Gastrocnemius medialis (tissue), 4 donors: ENCODE measurements at regions not wholly inside any gene's neighbourhood (a gene's known extent, or its start where the extent isn't known, plus 50 kb on each side); places are given as distances from the start of the nearest gene placed in this dataset.

Source experiments
- CTCF ChIP-seq, 5 experiments: fragments of 450-650 bp in 3 of 5; fragments of 200-600 bp in 2 of 5; sonication (generic) in 2 of 5; IDR thresholded peaks in 4 of 5; conservative IDR thresholded peaks in 1 of 5; 1 replicate in 4 of 5; 2 replicates in 1 of 5; pipeline ENCODE4 v1.5.1; 2016 to 2019; ENCODE audit warnings: antibody characterized with exemption in 5 of 5, mild to moderate bottlenecking in 3 of 5, moderate library complexity in 3 of 5
- POLR2A ChIP-seq, 2 donors: fragments of 450-650 bp; IDR thresholded peaks; one replicate each; pipeline ENCODE4 v1.6.1; 2017; ENCODE audit warnings: antibody characterized with exemption in 2 of 2, mild to moderate bottlenecking in 2 of 2, moderate library complexity in 2 of 2

- TF ChIP-seq CTCF (IDR thresholded peaks at IDR 0.05 in 4 of 5, conservative IDR thresholded peaks at IDR 0.05 in 1 of 5) (no peak), POLR2A (IDR thresholded peaks at IDR 0.05) (no peak)
Observed at GRCh38 chr7:3238525-3239210, 62.4 kb upstream of the SDK1 start.
